HCEC 1CT (cell line): ENCODE measurements at regions not wholly inside any gene's neighbourhood (a gene's known extent, or its start where the extent isn't known, plus 50 kb on each side); places are given as distances from the start of the nearest gene placed in this dataset.

ENCODE experiments used
- DNase-seq: peaks from one replicate; pipeline ENCODE4 v3.0.0-alpha.2; 2017

- no peak for DNase-seq
Observed at GRCh38 chr20:1784586-1784985, 110.6 kb upstream of the SIRPA start.

- no peak for DNase-seq
Observed at GRCh38 chr20:1783245-1783644, 112.0 kb upstream of the SIRPA start.

GRCh38 chr20:1782181-1782580, 113.0 kb upstream of the SIRPA start:
- DNase-seq, result no peak

GRCh38 chr20:1779567-1779966, 115.6 kb upstream of the SIRPA start:
- no peak for DNase-seq

GRCh38 chr20:1778338-1778737, 116.9 kb upstream of the SIRPA start:
- no peak for DNase-seq

DNA sequence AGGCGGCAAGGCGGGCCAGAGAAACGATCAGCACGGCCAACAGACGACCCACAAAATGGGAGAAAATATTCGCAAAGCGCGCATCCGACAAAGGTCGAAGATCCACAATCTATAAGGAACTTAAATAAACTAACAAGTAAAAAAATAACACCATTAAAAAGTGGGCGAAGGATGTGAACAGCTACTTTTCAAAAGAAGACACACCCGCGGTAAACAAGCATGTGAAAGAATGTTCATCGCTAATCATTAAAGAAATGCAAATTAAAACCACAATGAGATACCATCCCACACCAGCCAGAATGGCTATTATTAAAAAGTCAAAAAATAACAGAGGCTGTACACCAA, 117.8 kb upstream of the SIRPA start:
- no peak for DNase-seq

- DNase-seq, result peak; percentile 67
Observed at GRCh38 chr20:1776681-1777475, 118.3 kb upstream of the SIRPA start.

- DNase-seq, result peak; percentile 32
Observed at GRCh38 chr20:1775117-1775516, 117.5 kb upstream of the SIRPG start.

DNA sequence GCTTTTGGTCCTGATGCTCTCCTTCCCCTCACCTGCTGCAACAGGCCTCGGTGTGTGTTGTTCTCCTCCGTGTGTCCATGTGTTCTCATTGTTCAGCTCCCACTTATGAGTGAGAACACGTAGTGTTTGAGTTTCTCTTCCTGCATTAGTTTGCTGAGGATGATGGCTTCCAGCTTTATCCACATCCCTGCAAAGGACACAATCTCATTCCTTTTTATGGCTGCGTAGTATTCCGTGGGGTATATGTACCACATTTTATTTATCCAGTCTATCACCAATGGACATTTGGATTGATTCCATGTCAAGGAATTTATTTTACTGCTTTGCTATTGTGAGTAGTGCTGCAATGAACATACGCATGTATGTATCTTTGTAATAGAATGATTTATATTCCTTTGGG, 116.9 kb upstream of the SIRPG start:
- DNase-seq, result no peak

DNA sequence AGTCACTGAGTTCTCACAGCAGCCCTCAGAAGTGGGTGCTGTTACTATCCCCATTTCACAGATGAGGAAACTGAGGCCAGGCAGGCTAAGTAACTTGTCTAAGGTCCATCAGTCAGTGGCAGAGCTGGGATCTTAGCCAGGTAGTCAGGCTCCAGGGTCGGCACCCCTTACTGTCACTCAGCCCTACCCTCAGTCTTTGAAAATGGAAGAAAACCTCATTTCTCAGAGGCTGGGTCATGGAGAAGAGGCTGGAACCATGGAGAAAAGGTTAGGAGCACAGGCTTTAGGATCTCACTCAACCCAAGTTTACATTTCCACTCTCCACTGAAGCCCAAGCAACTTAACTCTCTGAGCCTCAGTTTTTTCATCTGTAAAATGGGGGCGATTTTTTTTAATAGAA, 116.2 kb upstream of the SIRPG start:
- DNase-seq, result no peak

DNA sequence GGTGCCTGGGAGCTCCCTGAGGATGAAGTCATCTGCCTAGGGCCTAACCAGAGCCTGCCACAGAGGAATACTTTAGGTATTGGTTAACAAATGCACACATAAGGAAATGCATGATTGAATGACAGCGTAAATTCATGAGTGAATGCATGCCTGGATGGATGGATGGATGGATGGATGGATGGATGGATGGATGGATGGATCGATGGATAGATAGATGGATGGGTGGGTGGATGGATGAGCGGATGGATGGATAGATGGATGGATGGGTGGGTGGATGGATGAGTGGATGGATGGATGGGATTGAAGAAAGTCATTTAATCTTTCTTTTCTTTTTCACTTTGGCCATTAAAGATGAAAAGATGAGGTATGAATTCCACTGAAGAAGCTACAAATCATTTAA, 111.9 kb upstream of the SIRPG start:
- no peak for DNase-seq

DNA sequence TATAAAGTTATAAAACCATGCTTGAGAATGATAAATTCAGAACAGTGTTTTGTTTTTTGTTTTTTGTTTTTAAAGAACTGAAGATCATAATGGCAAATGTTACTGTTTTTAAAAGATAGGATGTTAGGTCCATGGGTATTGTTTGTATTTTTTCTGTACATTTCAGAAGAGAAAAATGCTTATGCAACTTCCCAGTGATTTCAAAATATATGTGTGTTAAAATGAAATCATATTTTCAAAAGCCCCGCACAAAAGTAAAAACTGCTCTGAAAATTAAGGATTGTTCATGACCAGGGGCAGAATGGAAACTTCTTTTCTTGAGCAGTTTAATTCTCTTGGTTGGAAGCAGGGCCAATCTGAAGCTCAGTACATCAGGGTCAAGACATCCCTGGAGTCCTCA, 109.2 kb upstream of the SIRPG start:
- DNase-seq, result no peak

GRCh38 chr20:1764136-1765033, 106.8 kb upstream of the SIRPG start:
- DNase-seq, result peak; percentile 69

DNA sequence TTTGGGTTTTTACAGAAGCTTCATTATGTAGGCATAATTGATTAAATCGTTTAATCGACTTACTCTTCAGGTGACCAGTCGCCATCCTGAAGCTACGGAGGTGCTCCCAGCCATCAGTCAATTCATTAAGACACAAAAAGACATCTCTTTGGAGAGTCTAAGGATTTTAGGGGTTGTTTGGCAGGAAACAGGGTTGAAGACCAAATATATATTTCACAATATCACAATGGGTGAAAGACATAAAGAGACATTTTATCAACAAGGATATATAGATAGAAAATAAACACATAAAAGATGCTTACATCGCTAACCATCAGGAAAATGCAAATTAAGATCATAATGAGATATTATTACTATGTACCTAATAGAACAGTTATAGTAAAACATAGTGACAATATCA, 104.0 kb upstream of the SIRPG start:
- no peak for DNase-seq

GRCh38 chr20:1761116-1761515, 103.5 kb upstream of the SIRPG start:
- peak; percentile 93 for DNase-seq

DNA sequence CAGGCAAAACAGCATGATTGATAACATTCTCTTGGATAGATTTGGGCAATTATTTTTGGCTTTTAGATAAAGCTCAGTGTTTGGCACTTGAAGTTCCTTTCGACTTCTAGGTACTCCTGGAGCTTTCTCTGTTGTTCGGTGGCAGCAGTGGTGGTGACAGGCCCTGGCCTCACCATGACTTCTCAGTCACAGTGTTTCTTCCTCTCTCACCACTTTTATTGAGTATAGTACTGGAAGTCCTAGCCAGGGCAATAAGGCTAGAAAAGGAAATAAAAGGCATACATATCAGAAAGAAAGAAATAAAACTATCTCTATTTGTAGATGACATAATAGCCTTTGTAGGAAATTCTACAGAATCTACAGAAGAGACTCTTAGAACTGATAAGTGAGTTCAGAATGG, 101.2 kb upstream of the SIRPG start:
- DNase-seq, result no peak

DNA sequence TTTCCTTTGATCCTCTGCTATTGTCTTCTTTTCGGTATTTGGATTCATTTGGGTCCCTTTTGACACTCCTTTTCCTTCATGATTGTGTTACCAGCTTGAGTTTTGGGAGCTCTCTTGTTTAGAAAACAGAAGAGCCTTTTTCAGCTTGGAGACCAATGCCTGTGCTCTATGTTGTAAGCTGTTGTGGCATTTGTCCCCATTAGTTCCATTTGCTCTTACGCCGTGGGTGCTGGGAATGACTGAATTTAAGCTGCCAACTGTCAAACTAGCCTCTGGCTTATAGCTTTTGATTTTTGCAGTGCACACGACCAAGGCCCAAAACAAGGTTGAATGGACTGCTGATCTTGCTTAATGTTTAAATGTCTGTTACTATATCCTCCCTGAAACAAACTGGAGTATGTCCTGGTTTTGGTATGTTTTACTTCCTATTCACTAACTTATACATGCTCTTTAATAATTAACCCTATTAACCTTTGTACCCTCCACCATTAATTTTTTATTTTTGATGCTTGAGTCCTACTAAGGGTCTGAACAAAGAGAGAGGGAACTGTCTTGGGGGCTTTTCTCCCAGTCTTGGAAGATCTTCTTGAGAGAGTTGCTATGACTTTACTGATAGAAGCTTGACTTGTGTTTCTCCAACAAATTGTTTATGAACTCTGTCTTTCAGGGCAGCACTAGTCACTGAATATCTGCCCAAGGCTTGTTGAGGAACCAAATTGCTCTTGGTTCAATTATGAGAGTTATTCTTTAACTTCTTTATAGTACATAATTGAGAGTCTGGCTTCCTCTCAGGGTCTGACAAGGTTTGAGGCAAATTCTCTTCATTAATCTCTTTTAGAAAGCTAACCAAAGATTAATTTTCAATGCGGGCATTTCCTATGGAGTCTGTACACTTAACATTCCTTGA, 100.3 kb upstream of the SIRPG start:
- DNase-seq, result no peak

DNA sequence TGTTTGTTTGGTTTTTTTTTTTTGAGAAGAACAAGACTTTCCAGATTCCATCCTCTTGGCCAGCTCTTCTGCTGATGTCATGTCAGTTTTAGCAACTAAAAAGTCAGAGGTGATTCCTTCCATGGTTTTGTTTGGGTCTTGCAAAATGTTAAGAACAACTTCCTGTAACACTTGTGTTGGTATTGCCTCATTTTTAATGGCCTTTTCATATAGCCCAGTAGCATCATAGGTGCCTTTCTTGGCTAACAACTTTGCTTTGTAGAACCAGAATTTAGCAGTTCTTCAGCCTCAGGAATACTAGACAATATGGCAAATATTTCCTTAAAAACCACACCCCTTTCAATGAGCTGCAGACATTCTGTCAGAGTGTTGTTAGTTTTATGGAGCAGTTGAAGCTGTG, 99.5 kb upstream of the SIRPG start:
- DNase-seq, result peak; percentile 9

DNA sequence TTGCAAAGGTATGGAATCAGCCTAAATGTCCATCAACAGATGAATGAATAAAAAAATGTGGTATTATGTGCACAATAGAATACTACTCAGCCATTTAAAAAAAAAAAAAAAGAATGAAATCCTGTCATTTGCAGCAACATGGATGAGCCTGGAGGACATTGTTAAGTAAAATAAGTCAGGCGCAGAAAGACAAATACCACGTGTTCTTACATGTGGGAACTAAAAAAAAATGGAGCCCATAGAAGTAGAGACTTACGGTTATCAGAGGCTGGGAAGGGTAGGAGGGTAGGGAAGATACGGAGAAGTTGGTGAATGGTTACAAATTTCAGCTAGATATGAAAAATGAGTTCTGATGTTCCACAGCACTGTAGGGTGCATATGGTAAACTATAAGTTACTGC, 97.2 kb upstream of the SIRPG start:
- no peak for DNase-seq

GRCh38 chr20:1754306-1754705, 96.7 kb upstream of the SIRPG start:
- no peak for DNase-seq

GRCh38 chr20:1752045-1752444, 94.5 kb upstream of the SIRPG start:
- no peak for DNase-seq

DNA sequence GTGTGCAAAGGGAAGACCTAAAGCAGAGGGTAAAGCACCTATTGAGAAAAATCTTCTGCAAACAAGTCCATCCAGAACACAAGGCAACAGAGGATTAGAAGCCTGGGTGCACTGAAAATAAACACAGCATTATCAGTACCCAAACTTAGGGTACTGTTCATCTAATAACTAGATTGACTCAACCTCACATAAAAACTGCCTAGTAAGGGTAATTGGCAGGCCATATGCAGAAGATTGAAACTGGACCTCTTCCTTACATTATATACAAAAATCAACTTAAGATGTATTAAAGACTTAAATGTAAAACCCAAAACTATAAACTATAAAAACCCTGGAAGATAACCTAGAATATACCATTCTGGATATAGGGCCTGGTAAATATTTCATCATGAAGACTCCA, 91.2 kb upstream of the SIRPG start:
- no peak for DNase-seq

DNA sequence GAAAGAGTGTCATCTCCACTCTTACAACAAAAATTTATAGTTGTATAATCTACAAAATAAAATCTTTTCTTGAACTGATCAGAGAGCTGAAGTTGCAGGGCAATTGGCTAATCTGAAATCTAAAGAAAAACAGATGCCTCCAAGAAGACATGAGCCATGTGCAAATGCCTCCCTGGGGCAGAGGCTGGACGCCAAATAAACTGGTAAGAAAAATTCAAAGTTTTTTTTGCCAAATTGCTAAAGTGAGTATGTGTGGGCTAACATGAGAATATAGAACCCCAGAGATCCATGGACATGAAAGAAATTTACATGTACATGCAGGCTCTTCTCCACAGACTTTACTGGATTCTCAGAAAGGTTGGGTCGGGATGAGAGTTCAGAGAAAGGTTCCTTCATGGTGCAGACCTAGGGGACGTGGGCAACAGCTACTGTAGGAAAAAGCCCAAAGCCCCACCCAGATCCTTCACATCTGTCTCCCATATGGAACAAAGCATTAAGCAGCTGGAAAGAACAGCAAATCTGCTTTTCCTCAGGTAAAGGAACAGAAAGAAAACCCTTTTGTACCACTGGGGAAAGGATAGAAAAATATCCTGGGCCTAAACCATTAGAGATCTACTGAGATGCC, 90.5 kb upstream of the SIRPG start:
- no peak for DNase-seq
